NCI-H1930 (cell line): ENCODE measurements at regions not wholly inside any gene's neighbourhood (a gene's known extent, or its start where the extent isn't known, plus 50 kb on each side); places are given as distances from the start of the nearest gene placed in this dataset.

ENCODE experiments used
- DNase-seq, 2 experiments: peaks; one replicate each; lab custom pipeline; 2025; lab: John Stamatoyannopoulos, UW

DNA sequence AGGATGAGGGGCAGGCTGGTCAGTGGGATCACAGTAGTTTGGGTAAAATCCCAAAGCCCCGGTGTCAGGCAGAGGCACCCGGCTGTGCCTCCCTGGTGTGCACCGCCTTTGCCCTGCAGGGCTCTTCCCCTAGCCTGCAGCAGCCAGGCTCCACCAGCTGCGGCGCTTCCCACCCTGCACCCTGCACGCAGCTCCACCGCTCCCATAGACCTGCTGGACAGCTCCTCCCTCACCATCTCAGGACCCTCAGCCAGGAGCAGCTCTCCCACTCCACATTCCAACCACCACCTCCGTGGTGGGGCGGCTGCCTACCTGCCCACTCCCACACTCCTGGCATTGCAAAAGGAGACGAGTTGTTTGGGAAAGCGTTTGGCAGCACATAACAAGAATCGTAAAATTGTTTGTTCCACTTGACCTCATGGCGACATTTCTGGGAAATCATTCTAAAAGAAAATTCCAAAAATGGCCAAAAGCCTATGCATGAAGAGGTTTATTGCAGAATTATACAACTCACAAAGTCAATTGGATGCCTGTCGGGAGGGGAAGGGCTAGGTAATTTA is 287.4 kb upstream of the HDAC4 start:
- DNase-seq = no peak

DNA sequence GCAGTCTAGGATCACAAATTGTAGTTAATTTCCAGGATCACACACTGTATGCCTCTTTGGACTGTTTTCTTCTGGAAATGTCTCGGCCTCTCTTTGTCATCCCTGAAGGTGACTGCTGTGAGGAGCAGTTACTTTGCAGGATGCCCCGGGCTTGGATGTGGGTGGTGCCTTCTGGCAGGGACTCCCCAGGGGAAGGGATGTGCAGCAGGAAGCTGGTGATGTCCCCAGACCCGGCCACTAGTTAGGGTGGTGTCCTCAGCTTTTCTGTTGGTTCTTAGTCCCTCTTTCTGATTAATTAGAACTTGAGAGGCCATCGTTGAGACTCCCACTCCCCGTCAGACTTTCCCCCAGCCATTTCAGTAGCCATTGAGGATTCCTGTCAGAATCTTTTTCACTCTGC is 286.6 kb upstream of the HDAC4 start:
- no peak for DNase-seq

DNA sequence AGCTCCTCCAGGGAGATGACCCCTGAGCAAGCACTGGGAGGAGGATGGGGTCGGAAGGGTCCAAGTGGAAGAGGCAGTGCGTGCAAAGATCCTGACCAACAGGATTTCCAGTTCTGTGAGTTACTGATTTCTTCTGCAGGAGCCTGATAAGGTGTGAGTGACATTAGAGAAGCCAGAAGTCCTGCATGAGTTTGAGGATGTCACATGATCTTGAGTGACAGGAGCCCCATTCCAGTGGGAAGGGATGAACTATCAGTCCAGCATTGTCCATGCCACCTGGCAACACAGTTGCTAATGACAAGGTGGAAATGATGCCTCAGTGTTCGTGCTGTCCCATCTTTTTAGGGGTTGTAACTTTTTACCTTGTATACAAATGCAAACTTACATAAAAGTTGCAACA is 285.1 kb upstream of the HDAC4 start:
- DNase-seq = no peak

DNA sequence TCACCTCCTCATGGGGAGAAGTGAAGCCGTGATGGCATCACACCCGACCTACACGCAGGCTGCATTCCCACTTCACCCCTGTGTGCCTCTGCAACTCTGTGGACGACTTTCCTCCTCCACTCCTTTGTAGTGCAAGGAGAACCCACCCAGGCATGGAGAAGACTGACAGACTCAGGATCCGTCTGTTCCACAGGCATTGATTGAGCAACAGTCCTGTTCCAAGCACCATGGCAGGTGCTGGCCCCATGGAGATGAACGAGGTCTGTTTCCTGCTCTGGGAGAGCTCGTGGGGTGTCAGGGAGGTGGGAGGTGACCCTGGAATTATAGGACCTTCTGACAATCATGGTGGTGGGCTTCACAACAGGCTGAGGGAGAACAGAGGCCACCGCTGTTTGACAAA is 284.7 kb upstream of the HDAC4 start:
- DNase-seq = no peak

DNA sequence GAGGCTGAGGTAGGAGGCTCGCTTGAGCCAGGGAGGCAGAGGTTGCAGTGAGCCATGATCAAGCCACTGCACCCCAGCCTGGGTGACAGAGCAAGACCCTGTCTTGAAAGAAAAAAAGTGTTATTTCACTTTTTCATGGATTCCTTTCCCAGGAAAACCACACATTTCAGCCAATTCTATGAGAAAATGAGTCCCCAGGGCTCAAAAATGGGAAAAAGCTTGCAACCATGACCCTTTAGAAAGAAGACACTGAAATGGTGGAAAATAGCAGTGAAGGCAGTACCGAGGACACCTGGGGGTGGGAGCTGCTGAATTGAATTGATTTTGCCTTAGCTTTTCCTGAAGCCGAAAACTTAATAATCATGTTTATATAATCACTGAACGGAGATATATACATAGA is 284.2 kb upstream of the HDAC4 start:
- no peak for DNase-seq

DNA sequence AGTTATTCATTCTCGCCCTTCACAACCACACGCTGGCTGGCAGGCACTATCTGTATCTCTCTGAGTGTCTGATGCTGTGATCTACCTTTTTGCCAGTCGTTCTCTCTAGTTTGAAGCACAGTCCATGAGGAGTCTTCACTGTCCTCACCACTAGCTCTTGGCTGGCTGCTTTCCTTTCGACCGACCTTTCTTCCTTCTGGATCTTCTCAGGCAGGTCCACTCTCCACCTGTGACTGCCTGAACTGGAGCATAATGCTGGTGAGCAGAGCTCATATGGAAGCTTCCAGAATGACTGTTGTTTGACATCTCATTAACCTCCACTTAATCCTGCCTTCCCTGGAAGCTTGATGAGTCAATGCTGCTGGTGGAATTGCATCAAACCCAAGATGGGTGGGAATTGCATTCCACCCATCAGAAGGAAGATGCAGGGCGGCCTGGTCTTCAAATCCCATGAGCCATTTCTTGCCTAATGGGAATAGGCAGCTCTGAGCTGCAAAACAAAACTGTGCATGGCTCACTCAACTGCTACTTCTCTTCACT is 283.5 kb upstream of the HDAC4 start:
- DNase-seq = no peak

DNA sequence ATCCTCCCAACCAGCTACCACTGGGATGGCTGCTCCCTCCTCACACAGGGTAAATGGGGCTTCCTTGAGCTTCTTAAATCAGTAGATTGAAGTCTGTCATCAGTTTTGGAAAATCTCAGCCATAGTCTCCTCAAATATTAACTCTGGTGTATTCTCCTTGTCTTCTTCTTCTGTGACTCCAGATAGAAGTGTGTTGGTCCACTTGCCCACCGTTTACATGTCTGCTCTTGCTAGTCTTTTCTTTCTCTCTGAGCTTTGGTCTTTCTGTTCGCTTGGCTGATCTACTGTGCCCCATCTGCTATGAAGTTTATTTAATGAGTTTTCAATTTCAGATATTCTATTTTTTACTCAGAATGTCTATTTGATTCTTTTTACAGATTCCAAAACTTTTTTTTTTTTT is 281.7 kb upstream of the HDAC4 start:
- no peak for DNase-seq

DNA sequence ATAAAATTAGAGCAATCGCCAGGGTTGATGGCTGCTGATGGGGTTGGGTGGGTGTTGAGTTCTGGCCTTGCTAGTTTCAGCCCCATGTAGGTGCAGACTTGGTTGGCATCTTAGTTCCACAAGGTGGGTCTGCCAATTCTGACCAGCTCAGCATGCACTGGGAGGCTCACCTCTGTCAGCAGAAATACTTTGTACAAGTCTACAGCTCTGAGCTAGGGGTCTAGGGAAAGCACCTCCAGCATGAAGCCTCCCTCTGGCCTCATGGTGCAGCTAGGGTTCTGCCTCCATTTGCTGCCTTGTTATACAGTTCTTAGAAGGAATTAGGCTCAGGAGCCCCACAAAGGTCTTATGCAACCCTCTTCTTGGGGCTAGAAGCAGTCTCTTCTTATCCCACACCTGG is 278.9 kb upstream of the HDAC4 start:
- no peak for DNase-seq

DNA sequence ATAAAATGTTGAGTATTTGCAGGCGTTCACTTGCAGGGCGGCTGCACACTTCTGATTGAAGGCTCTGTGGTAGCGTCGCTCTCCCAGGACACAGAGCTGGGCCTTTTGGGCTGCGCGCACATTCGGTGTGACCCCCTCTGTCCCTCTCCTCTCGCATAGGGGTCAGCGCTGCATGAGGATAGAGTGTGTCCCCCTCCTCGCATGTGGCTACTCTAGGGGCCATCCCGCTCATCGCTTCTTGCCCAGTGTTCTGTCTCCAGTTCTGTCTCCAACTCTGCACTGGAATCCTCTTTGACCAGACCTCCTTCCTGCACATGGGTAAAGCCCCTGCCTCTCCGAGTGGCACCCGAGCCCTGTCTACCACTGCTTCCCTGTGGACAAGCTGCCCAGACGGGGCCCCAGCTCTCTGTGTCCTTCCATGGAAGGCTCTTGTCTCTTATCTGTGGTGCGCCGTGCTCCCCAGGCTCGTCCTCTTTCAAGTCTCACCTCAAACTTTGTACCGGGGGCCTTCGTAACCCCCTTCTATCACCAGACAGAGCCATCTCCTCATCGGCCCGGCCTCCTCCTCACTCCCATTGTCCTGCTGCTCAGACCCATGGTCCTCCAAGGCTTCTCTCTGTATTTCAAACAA is 278.0 kb upstream of the HDAC4 start:
- no peak for DNase-seq

DNA sequence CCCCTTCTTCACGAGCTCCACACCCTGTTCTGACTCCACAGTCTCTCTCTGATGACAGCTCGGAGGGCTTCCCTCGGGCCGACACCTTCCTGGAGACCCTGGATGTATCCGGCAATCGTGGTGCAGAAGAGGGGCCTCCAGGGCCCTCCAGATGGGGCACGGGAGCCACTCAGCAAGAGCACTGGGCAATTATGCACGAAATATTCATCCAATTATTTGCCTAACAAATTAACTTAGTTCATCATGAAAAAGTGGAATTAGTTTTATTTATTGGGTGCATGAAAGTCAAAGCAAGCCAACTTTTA is 277.3 kb upstream of the HDAC4 start:
- DNase-seq = no peak

DNA sequence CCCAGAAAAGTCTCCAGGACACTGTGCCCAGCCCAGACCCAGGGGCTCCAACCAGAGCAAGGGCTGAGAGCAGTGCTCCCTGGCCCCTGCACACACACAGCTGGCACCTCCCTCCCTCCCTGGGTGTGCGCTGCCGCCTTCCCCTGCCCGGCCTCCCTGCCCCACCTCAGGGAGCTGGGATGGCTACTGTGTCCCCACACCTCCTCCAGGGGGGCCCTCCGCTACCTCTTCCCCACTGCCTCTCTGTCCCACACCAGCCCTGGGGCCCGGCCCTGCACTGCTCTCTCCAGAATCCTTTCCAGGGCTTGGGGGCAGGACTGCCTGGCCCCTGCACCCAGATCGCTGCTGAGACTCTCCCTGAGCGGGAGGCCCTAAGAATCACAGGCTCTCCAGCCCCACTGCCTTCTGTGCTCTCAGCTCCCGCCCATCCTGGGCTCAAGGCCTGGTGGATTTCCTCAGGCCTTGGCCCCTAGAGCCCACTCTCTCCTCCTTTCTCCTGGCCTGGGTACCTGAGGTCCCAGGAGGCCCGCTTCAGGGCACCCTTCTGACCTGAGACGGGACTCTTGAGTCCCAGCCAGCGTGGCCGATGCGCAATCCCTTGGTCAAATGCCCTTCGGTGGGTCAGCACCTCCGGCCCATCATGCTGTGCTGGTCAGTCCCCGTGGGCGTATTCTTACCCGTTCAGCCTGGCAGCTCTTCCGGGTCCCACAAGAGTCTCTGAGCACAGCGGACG is 276.8 kb upstream of the HDAC4 start:
- no peak for DNase-seq

DNA sequence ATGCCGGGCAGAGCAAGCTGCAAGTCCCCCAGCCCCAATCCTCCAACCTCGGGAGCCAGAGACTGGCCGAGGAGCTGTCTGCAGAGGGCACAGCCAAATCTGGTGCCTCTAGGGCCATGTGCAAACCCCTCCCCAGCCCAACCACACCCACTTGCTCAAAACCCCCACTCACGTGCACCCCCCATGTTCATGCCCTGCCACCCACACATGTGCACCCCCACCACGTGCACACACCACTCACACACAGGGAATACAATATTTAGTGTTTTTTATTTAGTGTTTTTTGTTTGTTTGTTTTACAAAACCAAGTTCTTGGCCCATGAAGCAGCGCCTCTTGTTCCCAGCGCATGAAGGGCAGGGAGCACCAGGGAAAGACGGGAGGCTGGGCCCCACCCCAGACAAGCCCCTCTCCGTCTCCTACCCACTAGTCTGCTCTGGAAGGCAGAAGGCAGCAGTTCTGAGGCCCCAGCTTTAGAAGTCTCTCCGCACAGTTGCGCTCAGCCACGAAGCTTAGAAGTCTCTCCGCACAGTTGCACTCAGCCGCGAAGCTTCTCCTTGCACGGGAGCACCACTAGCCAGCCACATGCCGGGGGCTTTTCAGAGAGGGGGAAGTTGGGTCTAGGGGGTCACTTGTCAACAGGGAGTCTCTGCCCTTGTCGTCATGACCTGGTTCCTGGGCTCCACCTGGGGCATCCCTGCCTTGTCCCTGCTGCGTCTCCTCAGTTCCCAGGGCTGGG is 276.1 kb upstream of the HDAC4 start:
- DNase-seq = no peak

DNA sequence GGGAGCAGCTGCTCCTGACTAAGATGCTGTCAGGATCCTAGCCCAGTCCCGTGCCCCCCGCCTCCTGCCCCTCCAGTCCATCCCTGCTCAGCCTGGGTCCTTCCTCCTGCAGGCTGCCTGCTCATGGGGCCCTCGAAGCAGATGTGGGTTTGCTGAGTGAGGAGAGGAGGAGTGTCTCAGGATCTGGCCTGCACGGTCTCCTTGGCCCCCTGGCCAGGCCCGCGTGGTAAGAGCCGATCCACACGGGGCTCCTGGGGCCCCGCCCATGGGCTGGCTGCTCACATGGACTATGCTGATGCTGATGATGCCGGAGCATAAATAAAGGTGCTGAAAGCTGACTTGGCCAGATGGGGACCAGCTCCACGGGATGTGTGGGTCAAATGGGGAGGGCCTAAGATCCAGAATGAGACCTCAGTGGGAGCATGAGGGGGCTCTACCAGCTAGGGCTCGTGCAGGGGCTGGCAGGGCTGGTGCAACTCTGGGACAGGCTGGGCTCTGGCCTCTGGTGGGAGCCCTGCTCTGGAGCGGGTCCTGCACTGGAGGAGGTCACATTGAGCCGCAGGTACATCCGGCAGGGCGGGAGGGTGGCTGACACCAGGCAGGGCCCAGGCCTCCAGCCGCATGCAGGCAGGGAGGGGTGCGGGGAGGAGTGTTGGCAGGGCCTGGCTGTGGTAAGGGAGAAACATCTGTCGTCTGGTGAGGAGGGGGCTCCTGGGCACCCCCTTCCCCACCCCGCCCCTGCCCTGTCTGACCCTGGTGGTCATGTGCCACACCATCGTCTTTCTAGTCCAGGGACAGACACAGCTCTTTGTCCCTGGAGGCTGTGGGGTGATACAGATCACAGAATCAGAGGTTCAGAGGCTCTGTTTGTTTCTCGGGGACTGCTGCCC is 275.3 kb upstream of the HDAC4 start:
- DNase-seq = no peak

DNA sequence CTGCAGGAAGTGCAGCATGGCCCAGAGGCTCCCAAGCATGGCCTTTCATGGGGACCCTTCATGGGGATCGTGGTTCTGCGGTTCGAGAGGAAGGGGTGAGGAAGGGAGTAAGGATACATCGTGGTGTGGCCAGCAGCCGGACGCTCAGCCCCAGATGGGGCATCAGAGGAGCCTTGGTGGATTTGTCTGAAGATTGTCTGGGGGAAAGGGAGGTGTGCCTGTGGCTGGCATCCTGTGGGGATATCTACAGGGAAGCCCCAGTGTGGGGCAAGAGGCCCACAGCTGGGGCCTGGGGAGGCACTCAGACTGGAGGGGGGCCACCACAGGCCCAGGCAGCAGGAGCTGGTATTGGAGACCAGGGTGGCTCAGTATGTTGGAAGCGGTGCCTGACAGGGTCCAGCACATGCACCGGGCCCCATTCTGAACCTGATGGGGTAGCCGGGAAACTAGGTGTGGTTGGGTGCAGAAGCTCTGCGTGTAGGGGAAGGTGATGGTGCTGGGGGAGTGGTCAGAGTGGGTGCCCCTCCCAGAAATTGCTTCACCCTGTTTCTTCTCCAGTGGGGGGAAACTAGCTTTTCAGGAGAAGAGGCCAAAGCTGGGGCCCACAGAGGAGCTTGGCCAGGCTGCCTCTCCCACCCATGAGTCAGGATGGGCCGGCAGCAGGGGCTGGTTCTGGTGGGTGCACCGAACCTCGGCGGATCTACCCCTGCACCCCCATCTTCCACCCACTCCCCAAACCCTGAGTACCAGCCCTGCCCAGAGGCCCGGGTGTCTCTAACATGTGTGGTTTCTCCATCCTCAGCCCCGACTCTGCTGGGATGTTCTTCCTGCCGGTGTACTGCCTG is 274.4 kb upstream of the HDAC4 start:
- no peak for DNase-seq

DNA sequence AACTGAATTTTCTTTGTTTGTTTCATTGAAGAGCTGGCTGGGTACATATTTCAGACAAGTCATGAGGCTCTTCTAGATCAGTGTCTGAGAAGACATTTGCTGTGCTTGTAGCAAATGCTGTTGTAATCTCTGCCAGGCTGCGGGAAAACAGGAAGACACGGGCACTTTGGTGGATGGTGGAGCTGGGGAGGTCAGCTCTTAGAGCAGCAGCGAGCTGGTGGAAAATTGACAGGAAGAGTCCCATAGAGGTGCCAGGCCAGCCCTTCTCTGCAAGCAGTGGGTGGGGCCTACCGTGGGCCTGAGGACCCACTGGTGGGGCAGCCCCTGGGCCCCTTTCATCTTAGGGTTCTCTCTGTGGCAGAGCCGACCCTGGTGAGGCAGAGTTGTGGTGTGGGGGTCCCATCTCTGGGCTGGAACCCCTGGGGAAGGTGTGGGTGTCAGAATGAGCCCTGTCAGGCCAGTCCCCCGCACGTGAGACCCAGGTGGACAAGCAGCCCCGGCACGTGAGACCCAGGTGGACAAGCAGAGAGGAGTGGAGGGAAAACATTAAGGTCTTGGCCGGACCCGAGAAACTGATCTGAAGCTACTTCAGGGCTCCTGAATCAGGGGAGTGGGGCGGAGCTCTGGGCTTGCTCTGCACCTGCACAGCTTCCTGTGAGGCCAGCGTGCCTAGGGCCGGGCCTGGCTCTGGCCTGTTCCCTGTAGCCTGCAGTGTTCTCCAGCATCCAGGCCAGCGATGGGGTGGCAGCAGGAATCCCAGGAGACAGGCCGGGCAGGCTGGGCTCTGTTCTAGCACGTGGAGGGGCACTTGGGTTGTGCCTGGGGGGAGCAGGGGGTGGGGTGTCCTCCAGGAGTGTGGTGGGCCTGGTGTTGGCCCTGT is 273.5 kb upstream of the HDAC4 start:
- DNase-seq = no peak

DNA sequence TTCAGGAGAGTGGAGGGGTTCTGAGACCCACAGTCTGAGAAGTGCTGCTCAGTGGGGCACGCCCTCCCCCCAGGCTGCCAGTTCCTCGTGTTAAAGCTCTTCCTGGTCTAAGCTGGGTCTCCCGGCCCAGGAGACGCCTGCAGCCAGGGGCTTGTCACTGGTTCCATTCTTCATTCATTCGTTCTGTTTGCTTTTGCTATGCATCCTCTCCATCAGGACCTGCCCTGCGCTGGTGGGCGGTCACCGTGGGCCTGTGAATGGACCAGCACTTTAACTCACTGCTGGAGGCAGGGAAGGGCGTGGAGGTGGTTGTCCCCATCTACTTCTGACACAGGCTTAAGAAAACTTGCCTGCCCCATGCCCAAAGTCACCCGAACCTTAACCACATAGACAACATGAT is 272.8 kb upstream of the HDAC4 start:
- no peak for DNase-seq

DNA sequence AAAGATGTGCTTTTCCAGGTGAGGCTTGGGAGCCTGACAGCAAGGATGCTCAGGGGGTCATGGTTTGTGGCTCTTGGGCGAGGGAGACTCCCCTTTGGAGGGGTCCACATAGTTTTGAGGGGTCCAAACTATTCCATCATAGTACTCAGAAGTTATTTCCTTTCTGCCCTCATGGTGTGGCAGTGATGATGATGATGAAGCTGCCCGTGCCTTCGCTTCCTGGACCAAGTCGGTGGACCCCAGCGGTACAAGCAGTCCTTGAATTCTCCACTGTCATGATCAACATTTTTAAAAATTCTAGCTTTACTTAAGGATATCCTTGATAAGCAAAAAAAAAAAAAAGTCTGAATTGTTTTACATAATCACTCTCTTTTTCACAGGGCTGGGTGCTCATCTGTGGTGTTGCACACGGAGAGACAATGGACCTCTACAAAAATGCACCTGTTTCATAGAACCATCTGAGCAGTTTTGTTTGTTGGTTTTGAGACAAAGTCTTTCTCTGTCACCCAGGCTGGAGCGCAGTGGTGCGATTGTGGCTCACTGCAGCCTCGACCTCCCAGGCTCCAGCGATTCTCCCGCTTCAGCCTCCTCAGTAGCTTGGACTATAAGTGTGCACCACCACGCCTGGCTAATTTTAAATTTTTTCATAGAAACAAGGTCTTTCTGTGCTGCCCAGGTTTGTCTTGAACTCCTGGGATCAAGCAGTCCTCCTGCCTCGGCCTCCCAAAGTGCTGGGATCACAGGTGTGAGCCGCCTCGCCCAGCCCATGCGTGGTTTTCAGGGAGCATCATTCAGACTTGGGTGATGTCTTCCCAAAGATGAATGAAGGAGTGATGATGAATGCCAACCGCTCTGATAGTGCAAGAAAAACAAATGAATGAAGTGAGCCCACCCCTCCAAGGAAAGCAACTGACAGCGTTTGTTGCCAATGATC is 271.4 kb upstream of the HDAC4 start:
- DNase-seq = no peak

DNA sequence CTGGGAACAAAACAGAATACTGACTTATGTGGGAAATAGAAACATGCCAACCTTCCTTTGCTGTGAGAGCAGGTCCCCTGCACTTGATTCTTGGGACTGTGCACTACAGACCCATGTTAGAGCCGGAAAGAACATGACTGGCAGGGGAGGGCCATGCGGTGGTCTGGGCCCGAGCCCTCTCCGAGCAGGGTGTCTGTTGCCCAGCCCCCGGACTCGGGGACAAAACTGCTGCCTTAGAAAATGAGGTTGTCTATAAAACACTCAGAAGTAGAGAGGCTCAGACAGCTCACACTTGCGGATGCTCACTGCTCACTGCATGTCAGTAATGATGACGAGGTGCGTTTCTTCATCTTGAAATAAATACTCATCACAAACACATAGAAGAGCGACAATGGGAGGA is 270.7 kb upstream of the HDAC4 start:
- no peak for DNase-seq
